SH-SY5Y (cell line): ENCODE measurements at regions not wholly inside any gene's neighbourhood (a gene's known extent, or its start where the extent isn't known, plus 50 kb on each side); places are given as distances from the start of the nearest gene placed in this dataset.

Experiments
- GATA2 ChIP-seq: IDR thresholded peaks from 2 replicates; pipeline ENCODE4 v1.6.1; 2011; ENCODE audit warnings: mild to moderate bottlenecking, low read depth, low read length
- GATA3 ChIP-seq: IDR thresholded peaks from 2 replicates; pipeline ENCODE4 v1.6.1; 2011; ENCODE audit warnings: low read depth, mild to moderate bottlenecking, low read length, moderate library complexity

DNA sequence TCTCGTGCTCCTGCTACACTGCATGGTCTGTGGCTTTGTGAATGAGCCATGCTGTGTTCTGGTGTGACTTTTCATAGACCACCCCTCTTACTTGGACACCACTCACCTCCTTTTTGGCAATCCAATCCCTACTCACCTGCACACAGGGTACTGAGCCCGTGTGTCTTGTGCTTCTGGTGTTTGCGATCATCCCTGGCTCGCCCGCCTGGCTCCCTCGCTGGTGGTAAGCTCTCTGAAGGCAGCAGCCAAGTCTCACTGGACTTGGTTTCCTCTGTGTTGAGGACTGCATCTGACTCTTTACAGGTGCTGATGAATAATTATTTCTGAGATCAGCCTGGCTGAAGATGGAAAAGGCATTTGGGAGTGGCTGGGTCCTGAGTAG lies 276.8 kb downstream of the TSN start:
- TF ChIP-seq GATA2 (no peak), GATA3 (no peak)
